Suprapubic skin (tissue), 4 donors: ENCODE measurements at regions not wholly inside any gene's neighbourhood (a gene's known extent, or its start where the extent isn't known, plus 50 kb on each side); places are given as distances from the start of the nearest gene placed in this dataset.

ENCODE experiments used
- POLR2A ChIP-seq, 2 donors: fragments of 450-650 bp; IDR thresholded peaks; one replicate each; pipeline ENCODE4 v1.6.1; 2017; ENCODE audit warnings: antibody characterized with exemption in 2 of 2, mild to moderate bottlenecking in 2 of 2, moderate library complexity in 2 of 2
- POLR2AphosphoS5 ChIP-seq, 3 donors: sonication (generic); formaldehyde crosslinking; IDR thresholded peaks; one replicate each; pipeline ENCODE4 v1.6.1; 2017; ENCODE audit warnings: antibody characterized with exemption in 3 of 3
- TF ChIP-seq, protein P1 (sequence below), 2 donors: fragments of 200-600 bp in 1 of 2; fragments of 450-650 bp in 1 of 2; sonication (generic) in 1 of 2; IDR thresholded peaks; one replicate each; pipeline ENCODE4 v1.5.1; 2016 to 2019; ENCODE audit warnings: antibody characterized with exemption in 2 of 2, mild to moderate bottlenecking in 1 of 2, moderate library complexity in 1 of 2

GRCh38 chr6:169998457-169998856 is 247.0 kb downstream of the ERMARD start:
- TF ChIP-seq, protein P1, sequence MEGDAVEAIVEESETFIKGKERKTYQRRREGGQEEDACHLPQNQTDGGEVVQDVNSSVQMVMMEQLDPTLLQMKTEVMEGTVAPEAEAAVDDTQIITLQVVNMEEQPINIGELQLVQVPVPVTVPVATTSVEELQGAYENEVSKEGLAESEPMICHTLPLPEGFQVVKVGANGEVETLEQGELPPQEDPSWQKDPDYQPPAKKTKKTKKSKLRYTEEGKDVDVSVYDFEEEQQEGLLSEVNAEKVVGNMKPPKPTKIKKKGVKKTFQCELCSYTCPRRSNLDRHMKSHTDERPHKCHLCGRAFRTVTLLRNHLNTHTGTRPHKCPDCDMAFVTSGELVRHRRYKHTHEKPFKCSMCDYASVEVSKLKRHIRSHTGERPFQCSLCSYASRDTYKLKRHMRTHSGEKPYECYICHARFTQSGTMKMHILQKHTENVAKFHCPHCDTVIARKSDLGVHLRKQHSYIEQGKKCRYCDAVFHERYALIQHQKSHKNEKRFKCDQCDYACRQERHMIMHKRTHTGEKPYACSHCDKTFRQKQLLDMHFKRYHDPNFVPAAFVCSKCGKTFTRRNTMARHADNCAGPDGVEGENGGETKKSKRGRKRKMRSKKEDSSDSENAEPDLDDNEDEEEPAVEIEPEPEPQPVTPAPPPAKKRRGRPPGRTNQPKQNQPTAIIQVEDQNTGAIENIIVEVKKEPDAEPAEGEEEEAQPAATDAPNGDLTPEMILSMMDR (IDR thresholded peaks at IDR 0.05), result no peak
- TF ChIP-seq POLR2A (IDR thresholded peaks at IDR 0.05) (no peak), POLR2AphosphoS5 (IDR thresholded peaks at IDR 0.05) (no peak)
